ENCODE measurements at regions not wholly inside any gene's neighbourhood (a gene's known extent, or its start where the extent isn't known, plus 50 kb on each side); places are given as distances from the start of the nearest gene placed in this dataset.

GRCh38 chr7:69196593-69196992 lies 401.7 kb upstream of the AUTS2 start:
- H3K9ac ChIP-seq (ENCODE audit: low read length in 5 of 5): no peak overlapping the region
- no peak overlapping the region for H3K27ac ChIP-seq (ENCODE audit: low read depth, low read length)
- peaks cover 4 to 16% (median 14%) of the 10 kb centered on the region in 5 donors for H3K9me3 ChIP-seq (ENCODE audit: control insufficient read depth in 5 of 5, low read length in 5 of 5)
- H3K27me3 ChIP-seq (ENCODE audit: control insufficient read depth in 5 of 5, insufficient read depth in 4 of 5, low read length in 5 of 5): no peaks in the 10 kb centered on the region
- no peak overlapping the region for H3K4me3 ChIP-seq (ENCODE audit: low read depth in 1 of 5, low read length in 5 of 5)
- no peaks in the 10 kb centered on the region for H3K36me3 ChIP-seq (ENCODE audit: control insufficient read depth in 5 of 5, insufficient read depth in 5 of 5, low read length in 5 of 5)
- H3K4me1 ChIP-seq (ENCODE audit: control insufficient read depth in 5 of 5, insufficient read depth in 5 of 5, low read length in 5 of 5): no peaks in the 10 kb centered on the region

- Histone ChIP-seq H3K4me1 (ENCODE audit: control insufficient read depth in 5 of 5, insufficient read depth in 5 of 5, low read length in 5 of 5) (no peaks in the 10 kb centered on the region), H3K27ac (ENCODE audit: low read depth, low read length) (no peak overlapping the region), H3K4me3 (ENCODE audit: low read depth in 1 of 5, low read length in 5 of 5) (no peak overlapping the region), H3K9me3 (ENCODE audit: control insufficient read depth in 5 of 5, low read length in 5 of 5) (peaks cover 4 to 16% (median 14%) of the 10 kb centered on the region in 5 donors), H3K27me3 (ENCODE audit: control insufficient read depth in 5 of 5, insufficient read depth in 4 of 5, low read length in 5 of 5) (no peaks in the 10 kb centered on the region), H3K36me3 (ENCODE audit: control insufficient read depth in 5 of 5, insufficient read depth in 5 of 5, low read length in 5 of 5) (no peaks in the 10 kb centered on the region), H3K9ac (ENCODE audit: low read length in 5 of 5) (no peak overlapping the region)
These were observed 400.0 kb upstream of the AUTS2 start for GRCh38 chr7:69198250-69198649.

- Histone ChIP-seq H3K27me3 (ENCODE audit: control insufficient read depth in 5 of 5, insufficient read depth in 4 of 5, low read length in 5 of 5) (no peaks in the 10 kb centered on the region), H3K27ac (ENCODE audit: low read depth, low read length) (no peak overlapping the region)
These were observed 399.2 kb upstream of the AUTS2 start for GRCh38 chr7:69199041-69199440.

GRCh38 chr7:69199661-69200060 lies 398.6 kb upstream of the AUTS2 start:
- H3K27ac ChIP-seq (ENCODE audit: low read depth, low read length): no peak overlapping the region

More at GRCh38 chr7:69199041-69199440, 399.2 kb upstream of the AUTS2 start:
- Histone ChIP-seq H3K36me3 (ENCODE audit: control insufficient read depth in 5 of 5, insufficient read depth in 5 of 5, low read length in 5 of 5) (no peaks in the 10 kb centered on the region), H3K9ac (ENCODE audit: low read length in 5 of 5) (no peak overlapping the region), H3K4me3 (ENCODE audit: low read depth in 1 of 5, low read length in 5 of 5) (no peak overlapping the region), H3K9me3 (ENCODE audit: control insufficient read depth in 5 of 5, low read length in 5 of 5) (peaks cover 0 to 15% (median 13%) of the 10 kb centered on the region in 5 donors), H3K4me1 (ENCODE audit: control insufficient read depth in 5 of 5, insufficient read depth in 5 of 5, low read length in 5 of 5) (no peaks in the 10 kb centered on the region)

GRCh38 chr7:69203871-69204270 lies 394.4 kb upstream of the AUTS2 start:
- Histone ChIP-seq H3K9me3 (ENCODE audit: control insufficient read depth in 5 of 5, low read length in 5 of 5) (peaks cover 0 to 9% (median 8%) of the 10 kb centered on the region in 5 donors), H3K36me3 (ENCODE audit: control insufficient read depth in 5 of 5, insufficient read depth in 5 of 5, low read length in 5 of 5) (no peaks in the 10 kb centered on the region), H3K27ac (ENCODE audit: low read depth, low read length) (no peak overlapping the region), H3K4me1 (ENCODE audit: control insufficient read depth in 5 of 5, insufficient read depth in 5 of 5, low read length in 5 of 5) (no peaks in the 10 kb centered on the region), H3K27me3 (ENCODE audit: control insufficient read depth in 5 of 5, insufficient read depth in 4 of 5, low read length in 5 of 5) (no peaks in the 10 kb centered on the region), H3K4me3 (ENCODE audit: low read depth in 1 of 5, low read length in 5 of 5) (no peak overlapping the region), H3K9ac (ENCODE audit: low read length in 5 of 5) (no peak overlapping the region)

More at GRCh38 chr7:69199661-69200060, 398.6 kb upstream of the AUTS2 start:
- Histone ChIP-seq H3K4me1 (ENCODE audit: control insufficient read depth in 5 of 5, insufficient read depth in 5 of 5, low read length in 5 of 5) (no peaks in the 10 kb centered on the region), H3K4me3 (ENCODE audit: low read depth in 1 of 5, low read length in 5 of 5) (no peak overlapping the region), H3K9me3 (ENCODE audit: control insufficient read depth in 5 of 5, low read length in 5 of 5) (peaks cover 0 to 15% (median 13%) of the 10 kb centered on the region in 5 donors), H3K27me3 (ENCODE audit: control insufficient read depth in 5 of 5, insufficient read depth in 4 of 5, low read length in 5 of 5) (no peaks in the 10 kb centered on the region), H3K36me3 (ENCODE audit: control insufficient read depth in 5 of 5, insufficient read depth in 5 of 5, low read length in 5 of 5) (no peaks in the 10 kb centered on the region), H3K9ac (ENCODE audit: low read length in 5 of 5) (no peak overlapping the region)

- Histone ChIP-seq H3K27ac (ENCODE audit: low read depth, low read length) (no peak overlapping the region), H3K36me3 (ENCODE audit: control insufficient read depth in 5 of 5, insufficient read depth in 5 of 5, low read length in 5 of 5) (no peaks in the 10 kb centered on the region), H3K9me3 (ENCODE audit: control insufficient read depth in 5 of 5, low read length in 5 of 5) (no peaks in the 10 kb centered on the region), H3K9ac (ENCODE audit: low read length in 5 of 5) (no peak overlapping the region), H3K4me3 (ENCODE audit: low read depth in 1 of 5, low read length in 5 of 5) (no peak overlapping the region), H3K27me3 (ENCODE audit: control insufficient read depth in 5 of 5, insufficient read depth in 4 of 5, low read length in 5 of 5) (no peaks in the 10 kb centered on the region), H3K4me1 (ENCODE audit: control insufficient read depth in 5 of 5, insufficient read depth in 5 of 5, low read length in 5 of 5) (no peaks in the 10 kb centered on the region)
These were observed 393.3 kb upstream of the AUTS2 start for GRCh38 chr7:69204943-69205342.

- H3K4me3 ChIP-seq (ENCODE audit: low read depth in 1 of 5, low read length in 5 of 5): no peak overlapping the region
- H3K36me3 ChIP-seq (ENCODE audit: control insufficient read depth in 5 of 5, insufficient read depth in 5 of 5, low read length in 5 of 5): no peaks in the 10 kb centered on the region
- H3K27me3 ChIP-seq (ENCODE audit: control insufficient read depth in 5 of 5, insufficient read depth in 4 of 5, low read length in 5 of 5): no peaks in the 10 kb centered on the region
- no peaks in the 10 kb centered on the region for H3K4me1 ChIP-seq (ENCODE audit: control insufficient read depth in 5 of 5, insufficient read depth in 5 of 5, low read length in 5 of 5)
- no peaks in the 10 kb centered on the region for H3K9me3 ChIP-seq (ENCODE audit: control insufficient read depth in 5 of 5, low read length in 5 of 5)
- no peak overlapping the region for H3K9ac ChIP-seq (ENCODE audit: low read length in 5 of 5)
- H3K27ac ChIP-seq (ENCODE audit: low read depth, low read length): no peak overlapping the region
These were observed 392.7 kb upstream of the AUTS2 start for GRCh38 chr7:69205581-69205980.

GRCh38 chr7:69208276-69208675 lies 390.0 kb upstream of the AUTS2 start:
- Histone ChIP-seq H3K27me3 (ENCODE audit: control insufficient read depth in 5 of 5, insufficient read depth in 4 of 5, low read length in 5 of 5) (no peaks in the 10 kb centered on the region), H3K4me3 (ENCODE audit: low read depth in 1 of 5, low read length in 5 of 5) (no peak overlapping the region), H3K4me1 (ENCODE audit: control insufficient read depth in 5 of 5, insufficient read depth in 5 of 5, low read length in 5 of 5) (no peaks in the 10 kb centered on the region), H3K9me3 (ENCODE audit: control insufficient read depth in 5 of 5, low read length in 5 of 5) (no peaks in the 10 kb centered on the region), H3K9ac (ENCODE audit: low read length in 5 of 5) (no peak overlapping the region), H3K36me3 (ENCODE audit: control insufficient read depth in 5 of 5, insufficient read depth in 5 of 5, low read length in 5 of 5) (no peaks in the 10 kb centered on the region), H3K27ac (ENCODE audit: low read depth, low read length) (no peak overlapping the region)

- Histone ChIP-seq H3K9me3 (ENCODE audit: control insufficient read depth in 5 of 5, low read length in 5 of 5) (no peaks in the 10 kb centered on the region), H3K27ac (ENCODE audit: low read depth, low read length) (no peak overlapping the region), H3K36me3 (ENCODE audit: control insufficient read depth in 5 of 5, insufficient read depth in 5 of 5, low read length in 5 of 5) (no peaks in the 10 kb centered on the region), H3K4me3 (ENCODE audit: low read depth in 1 of 5, low read length in 5 of 5) (no peak overlapping the region), H3K27me3 (ENCODE audit: control insufficient read depth in 5 of 5, insufficient read depth in 4 of 5, low read length in 5 of 5) (no peaks in the 10 kb centered on the region), H3K4me1 (ENCODE audit: control insufficient read depth in 5 of 5, insufficient read depth in 5 of 5, low read length in 5 of 5) (no peaks in the 10 kb centered on the region), H3K9ac (ENCODE audit: low read length in 5 of 5) (no peak overlapping the region)
These were observed 389.4 kb upstream of the AUTS2 start for GRCh38 chr7:69208848-69209247.

GRCh38 chr7:69211336-69211735 lies 386.9 kb upstream of the AUTS2 start:
- H3K27me3 ChIP-seq (ENCODE audit: control insufficient read depth in 5 of 5, insufficient read depth in 4 of 5, low read length in 5 of 5): no peaks in the 10 kb centered on the region
- H3K27ac ChIP-seq (ENCODE audit: low read depth, low read length): no peak overlapping the region
- H3K36me3 ChIP-seq (ENCODE audit: control insufficient read depth in 5 of 5, insufficient read depth in 5 of 5, low read length in 5 of 5): no peaks in the 10 kb centered on the region
- H3K9me3 ChIP-seq (ENCODE audit: control insufficient read depth in 5 of 5, low read length in 5 of 5): no peaks in the 10 kb centered on the region
- no peak overlapping the region for H3K9ac ChIP-seq (ENCODE audit: low read length in 5 of 5)
- no peak overlapping the region for H3K4me3 ChIP-seq (ENCODE audit: low read depth in 1 of 5, low read length in 5 of 5)
- H3K4me1 ChIP-seq (ENCODE audit: control insufficient read depth in 5 of 5, insufficient read depth in 5 of 5, low read length in 5 of 5): no peaks in the 10 kb centered on the region

- H3K9me3 ChIP-seq (ENCODE audit: control insufficient read depth in 5 of 5, low read length in 5 of 5): no peaks in the 10 kb centered on the region
- H3K27me3 ChIP-seq (ENCODE audit: control insufficient read depth in 5 of 5, insufficient read depth in 4 of 5, low read length in 5 of 5): no peaks in the 10 kb centered on the region
- no peak overlapping the region for H3K4me3 ChIP-seq (ENCODE audit: low read depth in 1 of 5, low read length in 5 of 5)
- no peaks in the 10 kb centered on the region for H3K36me3 ChIP-seq (ENCODE audit: control insufficient read depth in 5 of 5, insufficient read depth in 5 of 5, low read length in 5 of 5)
- no peaks in the 10 kb centered on the region for H3K4me1 ChIP-seq (ENCODE audit: control insufficient read depth in 5 of 5, insufficient read depth in 5 of 5, low read length in 5 of 5)
- no peak overlapping the region for H3K9ac ChIP-seq (ENCODE audit: low read length in 5 of 5)
- no peak overlapping the region for H3K27ac ChIP-seq (ENCODE audit: low read depth, low read length)
These were observed 386.5 kb upstream of the AUTS2 start for GRCh38 chr7:69211739-69212138.
